ENCODE measurements at regions not wholly inside any gene's neighbourhood (a gene's known extent, or its start where the extent isn't known, plus 50 kb on each side); places are given as distances from the start of the nearest gene placed in this dataset.

- Histone ChIP-seq H3K36me3 (ENCODE audit: control insufficient read depth, insufficient read depth, low read length) (no peaks in the 10 kb centered on the region), H3K4me3 (ENCODE audit: low read depth, low read length) (no peak overlapping the region), H3K27me3 (ENCODE audit: control insufficient read depth, insufficient read depth, low read length) (no peaks in the 10 kb centered on the region)
- TF ChIP-seq CTCF (IDR thresholded peaks at IDR 0.05; ENCODE audit: insufficient read depth, low read length, severe bottlenecking), result no peak
- DNase-seq (ENCODE audit: low read depth) (no peak), FAIRE-seq (no peak)
These were observed 80.4 kb upstream of the ZBED5 start for GRCh38 chr11:10938231-10938630.

GRCh38 chr11:10937385-10937771 lies 79.5 kb upstream of the ZBED5 start:
- no peak overlapping the region for H3K4me3 ChIP-seq (ENCODE audit: low read depth, low read length)
- H3K27me3 ChIP-seq (ENCODE audit: control insufficient read depth, insufficient read depth, low read length), result no peaks in the 10 kb centered on the region
- no peaks in the 10 kb centered on the region for H3K36me3 ChIP-seq (ENCODE audit: control insufficient read depth, insufficient read depth, low read length)
- DNase-seq (ENCODE audit: low read depth), result no peak
- FAIRE-seq, result no peak
- no peak for TF ChIP-seq CTCF (IDR thresholded peaks at IDR 0.05; ENCODE audit: insufficient read depth, low read length, severe bottlenecking)

GRCh38 chr11:10936626-10937384 lies 79.0 kb upstream of the ZBED5 start:
- Histone ChIP-seq H3K36me3 (ENCODE audit: control insufficient read depth, insufficient read depth, low read length) (no peaks in the 10 kb centered on the region), H3K4me3 (ENCODE audit: low read depth, low read length) (no peak overlapping the region), H3K27me3 (ENCODE audit: control insufficient read depth, insufficient read depth, low read length) (no peaks in the 10 kb centered on the region)
- no peak for FAIRE-seq
- DNase-seq (ENCODE audit: low read depth), result no peak
- TF ChIP-seq CTCF (IDR thresholded peaks at IDR 0.05; ENCODE audit: insufficient read depth, low read length, severe bottlenecking), result no peak

GRCh38 chr11:10935015-10935559 lies 77.2 kb upstream of the ZBED5 start:
- H3K4me3 ChIP-seq (ENCODE audit: low read depth, low read length), result no peak overlapping the region
- H3K36me3 ChIP-seq (ENCODE audit: control insufficient read depth, insufficient read depth, low read length), result no peaks in the 10 kb centered on the region
- DNase-seq (ENCODE audit: low read depth) (no peak), FAIRE-seq (no peak)
- no peaks in the 10 kb centered on the region for H3K27me3 ChIP-seq (ENCODE audit: control insufficient read depth, insufficient read depth, low read length)
- TF ChIP-seq CTCF (IDR thresholded peaks at IDR 0.05; ENCODE audit: insufficient read depth, low read length, severe bottlenecking), result no peak

- no peak for FAIRE-seq
- Histone ChIP-seq H3K27me3 (ENCODE audit: control insufficient read depth, insufficient read depth, low read length) (no peaks in the 10 kb centered on the region), H3K36me3 (ENCODE audit: control insufficient read depth, insufficient read depth, low read length) (no peaks in the 10 kb centered on the region), H3K4me3 (ENCODE audit: low read depth, low read length) (peak overlapping the region; percentile 43)
- no peak for DNase-seq (ENCODE audit: low read depth)
- TF ChIP-seq CTCF (IDR thresholded peaks at IDR 0.05; ENCODE audit: insufficient read depth, low read length, severe bottlenecking), result no peak
These were observed 76.5 kb upstream of the ZBED5 start for GRCh38 chr11:10934293-10934860.

Measured in bronchial epithelial cell (primary cell).